HepG2 (cell line): ENCODE measurements at regions not wholly inside any gene's neighbourhood (a gene's known extent, or its start where the extent isn't known, plus 50 kb on each side); places are given as distances from the start of the nearest gene placed in this dataset.

ENCODE experiments used
- ATAC-seq: fragments of 200-7000 bp; cut with Tn5 transposase; 3 replicates; pipeline ENCODE4 v1.9.1; 2020; ENCODE audit warnings: mild to moderate bottlenecking, moderate library complexity
- BruUV-seq: library from RNA; stranded (reverse); fragments of 400-500 nt; replicated peaks from 2 replicates; lab custom pipeline; 2021; lab: Mats Ljungman, UMichigan
- CTCF ChIA-PET: fragments of 300-600 bp; formaldehyde crosslinking; extraction: SDS; loops from one replicate; lab custom pipeline; 2021; ENCODE audit warnings: low total read pairs, inconsistent platforms, low intra/inter-chr PET ratio; lab: Yijun Ruan, JAX
- POLR2A ChIA-PET: fragments of 350-600 bp; sonication (Branson Sonifier 250); formaldehyde crosslinking; loops from one replicate; lab custom pipeline; 2020; ENCODE audit warnings: antibody characterized with exemption, inconsistent platforms; lab: Yijun Ruan, JAX
- DNase-seq: peaks from one replicate; pipeline ENCODE4 v3.0.0-alpha.2; 2015; ENCODE audit warnings: low spot score
- FAIRE-seq: peaks from 3 replicates; lab custom pipeline; 2011; peaks lifted over from hg19 to GRCh38; lab: Jason Lieb, UNC
- H2AFZ ChIP-seq: one replicate; pipeline ENCODE4 v1.6.1; 2011; ENCODE audit warnings: low read length, inconsistent platforms
- H3K27ac ChIP-seq: fragments of 300-600 bp; 3 replicates; pipeline ENCODE4 v1.8.0; 2011; ENCODE audit warnings: mixed run types, mild to moderate bottlenecking, mixed read lengths, low read length, inconsistent platforms; ENCODE audit not compliant: insufficient read depth; ENCODE audit errors: extremely low read length
- H3K27me3 ChIP-seq, 2 experiments: fragments of 200-600 bp in 1 of 2; 2 replicates in 1 of 2; 3 replicates in 1 of 2; pipeline versions ENCODE4 v1.6.0 to v1.8.0; 2011; ENCODE audit warnings: low read length in 2 of 2, mild to moderate bottlenecking in 2 of 2, moderate library complexity in 2 of 2, inconsistent platforms in 1 of 2; ENCODE audit not compliant: insufficient read depth in 2 of 2, control insufficient read depth in 1 of 2
- H3K36me3 ChIP-seq, 2 experiments: fragments of 200-600 bp in 1 of 2; replicated peaks in 1 of 2; 2 replicates in 1 of 2; 3 replicates in 1 of 2; pipeline versions ENCODE4 v1.5.1 to v1.8.0; 2011; ENCODE audit warnings: low read length in 2 of 2, inconsistent platforms in 1 of 2; ENCODE audit not compliant: insufficient read depth in 2 of 2, control insufficient read depth in 1 of 2
- H3K4me1 ChIP-seq: 2 replicates; pipeline ENCODE4 v1.5.1; 2012; ENCODE audit warnings: low read length, inconsistent platforms; ENCODE audit not compliant: insufficient read depth
- H3K4me2 ChIP-seq: 2 replicates; pipeline ENCODE4 v1.6.0; 2011; ENCODE audit warnings: low read depth, low read length, inconsistent platforms
- H3K4me3 ChIP-seq, 3 experiments: fragments of 200-600 bp in 1 of 3; sonication (generic), shearing (Covaris generic) in 1 of 3; replicated peaks in 1 of 3; 2 replicates each; pipeline ENCODE4 v1.5.1; 2011 to 2016; ENCODE audit warnings: low read length in 3 of 3, inconsistent platforms in 2 of 3, low read depth in 2 of 3, mild to moderate bottlenecking in 2 of 3, control low read depth in 1 of 3, mixed read lengths in 1 of 3; ENCODE audit not compliant: insufficient read depth in 1 of 3
- H3K79me2 ChIP-seq: one replicate; pipeline ENCODE4 v1.6.1; 2011; ENCODE audit warnings: low read length, inconsistent platforms; ENCODE audit not compliant: insufficient read depth
- H3K9ac ChIP-seq: 2 replicates; pipeline ENCODE4 v1.6.0; 2011; ENCODE audit warnings: mild to moderate bottlenecking, low read depth, low read length, inconsistent platforms; ENCODE audit not compliant: insufficient read depth
- H3K9me3 ChIP-seq: 2 replicates; pipeline ENCODE4 v1.5.1; 2012; ENCODE audit warnings: mild to moderate bottlenecking, low read length
- H4K20me1 ChIP-seq: 2 replicates; pipeline ENCODE4 v1.6.0; 2011; ENCODE audit warnings: inconsistent platforms, mild to moderate bottlenecking, low read length, moderate library complexity; ENCODE audit not compliant: insufficient read depth
- ATF7-NPFF ChIP-seq: sonication (generic); formaldehyde crosslinking; IDR thresholded peaks from 2 replicates; pipeline ENCODE4 v1.8.1; 2023; ENCODE audit warnings: mild to moderate bottlenecking, low read depth, missing genetic modification reagents, moderate library complexity
- DNMT3B ChIP-seq: conservative IDR thresholded peaks from 2 replicates; pipeline ENCODE4 v1.6.1; 2016; ENCODE audit warnings: missing biosample characterization, control low read depth
- FLYWCH1 ChIP-seq: sonication (generic); formaldehyde crosslinking; IDR thresholded peaks from 2 replicates; pipeline ENCODE4 v1.8.1; 2023; ENCODE audit warnings: mild to moderate bottlenecking, missing genetic modification reagents
- RXRA ChIP-seq: sonication (generic); formaldehyde crosslinking; IDR thresholded peaks from 2 replicates; pipeline ENCODE4 v1.5.1; 2020; ENCODE audit warnings: missing genetic modification reagents
- ZC3H4 ChIP-seq: sonication (generic); formaldehyde crosslinking; IDR thresholded peaks from 2 replicates; pipeline ENCODE4 v1.4.0; 2020; ENCODE audit warnings: missing genetic modification reagents, borderline replicate concordance
- ZKSCAN8 ChIP-seq: IDR thresholded peaks from 2 replicates; pipeline ENCODE4 v1.6.1; 2016; ENCODE audit warnings: borderline replicate concordance, missing genetic modification reagents, missing compliant biosample characterization
- ZNF317 ChIP-seq: sonication (generic); formaldehyde crosslinking; IDR thresholded peaks from 2 replicates; pipeline ENCODE4 v1.5.0; 2020; ENCODE audit warnings: mild to moderate bottlenecking, missing genetic modification reagents
- ZNF383 ChIP-seq: sonication (generic); formaldehyde crosslinking; IDR thresholded peaks from 2 replicates; pipeline ENCODE4 v1.4.0; 2020; ENCODE audit warnings: missing genetic modification reagents, mild to moderate bottlenecking, borderline replicate concordance
- ZNF616 ChIP-seq: sonication (generic); formaldehyde crosslinking; IDR thresholded peaks from 2 replicates; pipeline ENCODE4 v1.5.0; 2020; ENCODE audit warnings: low read depth, mild to moderate bottlenecking, missing genetic modification reagents
- WGBS: methylation state at CpG from one replicate; pipeline ENCODE4 v1.1.6; 2017; ENCODE audit warnings: low lambda C conversion rate; 5-methylcytosine and 5-hydroxymethylcytosine counted together
- in situ Hi-C: cut with HindIII; loops from 2 replicates; pipeline ENCODE4 v1.10.0; 2017; ENCODE audit warnings: low pct_unique_long_range_greater_than_20kb; ENCODE audit not compliant: extremely low pct_ligation_motif_present
- intact Hi-C: fragments of 100-400 bp; cut with micrococcal nuclease; formaldehyde crosslinking; loops from one replicate; pipeline ENCODE4 v1.10.0; 2022; ENCODE audit not compliant: unreplicated experiment
- TF ChIP-seq, protein P1 (sequence below): sonication (generic); formaldehyde crosslinking; IDR thresholded peaks from 2 replicates; pipeline ENCODE4 v1.5.1; 2020; ENCODE audit warnings: mild to moderate bottlenecking, missing genetic modification reagents

DNA sequence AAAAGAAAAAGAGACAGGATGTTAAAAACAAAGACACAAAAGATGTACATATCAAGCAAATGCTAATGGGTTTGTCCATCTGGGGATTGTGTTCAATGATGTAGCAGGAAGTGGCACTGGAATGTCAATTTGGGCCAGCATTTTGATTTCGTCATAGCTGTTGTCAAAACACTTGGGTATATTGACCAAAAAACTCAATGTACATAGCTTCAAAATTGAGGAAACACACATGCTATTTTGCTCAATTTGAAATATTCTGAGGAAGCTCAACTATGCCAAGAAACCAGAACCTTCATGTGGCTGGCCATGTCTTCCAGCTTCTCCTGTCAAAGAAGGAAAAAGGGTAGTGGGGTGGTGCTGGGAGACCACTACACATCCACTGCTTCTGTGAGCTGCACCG is 212.7 kb upstream of the GHITM start:
- no peak overlapping the region for H2AFZ ChIP-seq
- no peak for TF ChIP-seq FLYWCH1 (CRISPR knock-in tag)
- no peak for TF ChIP-seq RXRA (CRISPR knock-in tag)
- TF ChIP-seq ZNF616 (CRISPR knock-in tag): no peak
- no peak for TF ChIP-seq ZC3H4
- TF ChIP-seq, protein P1, sequence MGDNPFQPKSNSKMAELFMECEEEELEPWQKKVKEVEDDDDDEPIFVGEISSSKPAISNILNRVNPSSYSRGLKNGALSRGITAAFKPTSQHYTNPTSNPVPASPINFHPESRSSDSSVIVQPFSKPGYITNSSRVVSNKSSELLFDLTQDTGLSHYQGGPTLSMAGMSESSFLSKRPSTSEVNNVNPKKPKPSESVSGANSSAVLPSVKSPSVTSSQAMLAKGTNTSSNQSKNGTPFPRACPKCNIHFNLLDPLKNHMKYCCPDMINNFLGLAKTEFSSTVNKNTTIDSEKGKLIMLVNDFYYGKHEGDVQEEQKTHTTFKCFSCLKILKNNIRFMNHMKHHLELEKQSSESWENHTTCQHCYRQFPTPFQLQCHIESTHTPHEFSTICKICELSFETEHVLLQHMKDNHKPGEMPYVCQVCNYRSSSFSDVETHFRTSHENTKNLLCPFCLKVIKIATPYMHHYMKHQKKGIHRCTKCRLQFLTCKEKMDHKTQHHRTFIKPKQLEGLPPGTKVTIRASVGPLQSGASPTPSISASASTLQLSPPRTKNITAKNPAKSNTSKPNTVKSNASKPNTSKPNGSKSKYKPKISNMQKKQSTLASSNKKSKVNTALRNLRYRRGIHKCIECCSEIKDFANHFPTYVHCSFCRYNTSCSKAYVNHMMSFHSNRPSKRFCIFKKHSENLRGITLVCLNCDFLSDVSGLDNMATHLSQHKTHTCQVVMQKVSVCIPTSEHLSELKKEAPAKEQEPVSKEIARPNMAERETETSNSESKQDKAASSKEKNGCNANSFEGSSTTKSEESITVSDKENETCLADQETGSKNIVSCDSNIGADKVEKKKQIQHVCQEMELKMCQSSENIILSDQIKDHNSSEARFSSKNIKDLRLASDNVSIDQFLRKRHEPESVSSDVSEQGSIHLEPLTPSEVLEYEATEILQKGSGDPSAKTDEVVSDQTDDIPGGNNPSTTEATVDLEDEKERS (CRISPR knock-in tag): no peak
- TF ChIP-seq ZNF383: no peak
- TF ChIP-seq DNMT3B (CRISPR knock-in tag): no peak
- no peak for TF ChIP-seq ZKSCAN8 (CRISPR knock-in tag)
- no peak for TF ChIP-seq ATF7-NPFF (CRISPR knock-in tag)
- TF ChIP-seq ZNF317 (CRISPR knock-in tag): no peak
- H4K20me1 ChIP-seq: no peaks in the 10 kb centered on the region
- ChIA-PET CTCF (no interaction called here), POLR2A (no interaction called here)
- FAIRE-seq (no peak), DNase-seq (no peak), ATAC-seq (no peak)
- WGBS: 8% methylated on average over 2 of the region's 2 CpGs
- intact Hi-C loops (no loop called here), in situ Hi-C loops (no loop called here)
- H3K79me2 ChIP-seq: no peaks in the 10 kb centered on the region
- H3K4me2 ChIP-seq: no peak overlapping the region
- no peaks in the 10 kb centered on the region for H3K4me1 ChIP-seq
- BruUV-seq: no TSS peak
- H3K36me3 ChIP-seq: no peaks in the 10 kb centered on the region
- H3K9me3 ChIP-seq: no peaks in the 10 kb centered on the region
- no peak overlapping the region for H3K27ac ChIP-seq
- no peak overlapping the region for H3K4me3 ChIP-seq
- no peaks in the 10 kb centered on the region; a peak in 1 of 5 replicates for H3K27me3 ChIP-seq
- H3K9ac ChIP-seq: no peak overlapping the region
